ENCODE measurements at regions not wholly inside any gene's neighbourhood (a gene's known extent, or its start where the extent isn't known, plus 50 kb on each side); places are given as distances from the start of the nearest gene placed in this dataset.
"Not testable (repeated sequence)": the region's sequence is repeated elsewhere in the genome, so short reads cannot be mapped to it uniquely, and the experiment has no call there.

DNA sequence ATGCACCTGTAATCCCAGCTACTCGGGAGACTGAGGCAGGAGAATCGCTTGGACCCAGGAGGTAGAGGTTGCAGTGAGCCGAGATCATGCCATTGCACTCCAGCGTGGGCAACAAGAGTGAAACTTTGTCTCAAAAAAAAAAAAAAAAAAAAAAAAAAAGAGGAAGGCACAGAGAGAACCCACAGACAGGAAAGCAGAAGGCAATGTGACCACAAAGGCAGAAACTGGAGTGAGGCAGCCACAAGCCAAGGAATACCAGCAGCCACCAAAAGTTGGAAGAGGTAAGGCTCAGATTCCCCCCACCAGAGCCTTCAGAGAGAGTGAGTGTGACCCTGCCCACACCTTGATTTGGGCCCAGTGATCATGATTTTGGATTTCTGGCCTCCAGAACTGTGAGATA, 54.7 kb upstream of the E2F3 start:
- TF ChIP-seq CTCF, POLR2A (IDR thresholded peaks at IDR 0.05): not testable (repeated sequence)

Data from breast epithelium (tissue), 3 donors.